ENCODE measurements at regions not wholly inside any gene's neighbourhood (a gene's known extent, or its start where the extent isn't known, plus 50 kb on each side); places are given as distances from the start of the nearest gene placed in this dataset.

DNA sequence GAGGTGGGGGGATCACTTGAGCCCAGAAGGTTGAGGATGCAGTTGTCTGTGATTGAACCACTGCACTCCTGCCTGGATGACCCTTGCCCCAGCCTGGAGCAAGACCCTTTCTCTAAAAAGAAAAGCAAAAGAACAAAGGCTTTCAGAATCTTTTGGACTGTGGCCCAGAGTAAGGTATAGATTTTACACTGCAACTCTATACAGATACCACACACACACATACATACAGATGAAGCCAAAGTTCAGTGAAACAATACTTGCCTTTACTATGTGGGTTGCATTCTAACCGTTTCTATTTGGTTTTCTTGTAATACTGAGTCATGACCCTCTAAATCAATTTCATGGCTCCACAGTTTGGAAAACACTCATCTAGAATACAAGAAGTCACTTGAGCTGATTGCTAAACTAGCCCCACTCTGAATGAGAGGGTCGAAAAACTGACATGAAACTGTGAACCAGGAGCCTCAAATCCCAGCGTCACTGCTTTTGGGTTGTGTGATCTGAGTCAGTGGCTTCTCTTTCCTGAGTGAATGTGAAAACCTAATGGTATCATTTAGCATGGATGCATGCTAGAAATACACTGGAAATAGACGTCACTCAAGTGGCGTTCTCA, 756.1 kb downstream of the UQCRFS1 start:
- Histone ChIP-seq H3K79me2 (ENCODE audit: control insufficient read depth, insufficient read depth, low read length) (no peaks in the 10 kb centered on the region), H3K27ac (ENCODE audit: insufficient read depth, low read depth, low read length) (no peak overlapping the region), H3K9ac (replicated peaks; ENCODE audit: extremely low read depth, insufficient read depth, low read length) (no peak overlapping the region), H3K4me3 (replicated peaks in 1 of 3; ENCODE audit: insufficient read depth in 1 of 3, low read depth in 1 of 3, low read length in 3 of 3) (no peak overlapping the region), H3K4me1 (ENCODE audit: control insufficient read depth, extremely low read depth, insufficient read depth, low read length) (no peaks in the 10 kb centered on the region), H3K9me3 (replicated peaks; ENCODE audit: control insufficient read depth, insufficient read depth, low read length) (no peaks in the 10 kb centered on the region), H4K20me1 (replicated peaks; ENCODE audit: control insufficient read depth, extremely low read depth, insufficient read depth, low read length) (no peaks in the 10 kb centered on the region), H2AFZ (ENCODE audit: low read depth, low read length) (no peak overlapping the region), H3K36me3 (ENCODE audit: control insufficient read depth in 2 of 2, extremely low read depth in 1 of 2, insufficient read depth in 2 of 2, low read length in 2 of 2) (no peaks in the 10 kb centered on the region), H3K9me1 (replicated peaks; ENCODE audit: control insufficient read depth, extremely low read depth, insufficient read depth, low read length) (no peaks in the 10 kb centered on the region), H3K27me3 (ENCODE audit: control insufficient read depth in 2 of 2, insufficient read depth in 2 of 2, low read length in 2 of 2) (no peaks in the 10 kb centered on the region), H3K4me2 (ENCODE audit: insufficient read depth, low read length) (no peak overlapping the region)
- intact Hi-C loops (cut with micrococcal nuclease) = no loop called here
- BruUV-seq (replicated peaks) = no TSS peak
- FAIRE-seq = no peak
- dilution Hi-C loops (cut with MboI; ENCODE audit: extremely low pct_ligation_motif_present, low sequenced_read_pairs) = no loop called here
- POLR2A ChIA-PET = no interaction called here
- DNase-seq (ENCODE audit: low read depth, low spot score) = no peak
- CTCF ChIA-PET = no interaction called here
- TF ChIP-seq, protein P1, sequence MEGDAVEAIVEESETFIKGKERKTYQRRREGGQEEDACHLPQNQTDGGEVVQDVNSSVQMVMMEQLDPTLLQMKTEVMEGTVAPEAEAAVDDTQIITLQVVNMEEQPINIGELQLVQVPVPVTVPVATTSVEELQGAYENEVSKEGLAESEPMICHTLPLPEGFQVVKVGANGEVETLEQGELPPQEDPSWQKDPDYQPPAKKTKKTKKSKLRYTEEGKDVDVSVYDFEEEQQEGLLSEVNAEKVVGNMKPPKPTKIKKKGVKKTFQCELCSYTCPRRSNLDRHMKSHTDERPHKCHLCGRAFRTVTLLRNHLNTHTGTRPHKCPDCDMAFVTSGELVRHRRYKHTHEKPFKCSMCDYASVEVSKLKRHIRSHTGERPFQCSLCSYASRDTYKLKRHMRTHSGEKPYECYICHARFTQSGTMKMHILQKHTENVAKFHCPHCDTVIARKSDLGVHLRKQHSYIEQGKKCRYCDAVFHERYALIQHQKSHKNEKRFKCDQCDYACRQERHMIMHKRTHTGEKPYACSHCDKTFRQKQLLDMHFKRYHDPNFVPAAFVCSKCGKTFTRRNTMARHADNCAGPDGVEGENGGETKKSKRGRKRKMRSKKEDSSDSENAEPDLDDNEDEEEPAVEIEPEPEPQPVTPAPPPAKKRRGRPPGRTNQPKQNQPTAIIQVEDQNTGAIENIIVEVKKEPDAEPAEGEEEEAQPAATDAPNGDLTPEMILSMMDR (IDR thresholded peaks at IDR 0.05; ENCODE audit: extremely low read depth in 1 of 2, insufficient read depth in 1 of 2, low read depth in 1 of 2, low read length in 2 of 2) = no peak
- TF ChIP-seq POLR2AphosphoS5 (IDR thresholded peaks at IDR 0.05; ENCODE audit: insufficient read depth, low read depth, low read length) (no peak), FOS (IDR thresholded peaks at IDR 0.05; ENCODE audit: borderline replicate concordance, insufficient read depth, low read length) (no peak), MYC (IDR thresholded peaks at IDR 0.05; ENCODE audit: low read depth, low read length) (no peak), EZH2 (IDR thresholded peaks at IDR 0.05; ENCODE audit: borderline replicate concordance, low read depth, low read length, severe bottlenecking) (no peak), GATA2 (IDR thresholded peaks at IDR 0.05; ENCODE audit: insufficient read depth, insufficient read length, low read depth, low read length) (no peak), JUN (IDR thresholded peaks at IDR 0.05; ENCODE audit: borderline replicate concordance, insufficient read depth, insufficient read length, low read depth) (no peak), POLR2A (IDR thresholded peaks at IDR 0.05; ENCODE audit: low read depth, low read length) (no peak)
- TF ChIP-seq, protein P2, sequence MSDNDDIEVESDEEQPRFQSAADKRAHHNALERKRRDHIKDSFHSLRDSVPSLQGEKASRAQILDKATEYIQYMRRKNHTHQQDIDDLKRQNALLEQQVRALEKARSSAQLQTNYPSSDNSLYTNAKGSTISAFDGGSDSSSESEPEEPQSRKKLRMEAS (IDR thresholded peaks at IDR 0.05; ENCODE audit: insufficient read depth, insufficient read length) = no peak

Measured in endothelial cell of umbilical vein (primary cell).